Stimulated activated CD4-positive, alpha-beta T cell treated with anti-CD3 and anti-CD28 coated beads, TNF-alpha, amount 100 ng/mL, for 24 hours (primary cell): ENCODE measurements at regions not wholly inside any gene's neighbourhood (a gene's known extent, or its start where the extent isn't known, plus 50 kb on each side); places are given as distances from the start of the nearest gene placed in this dataset.
"Not testable (repeated sequence)": the region's sequence is repeated elsewhere in the genome, so short reads cannot be mapped to it uniquely, and the experiment has no call there.

ENCODE experiments used
- DNase-seq, 3 experiments: peaks; one replicate each; pipeline ENCODE4 v3.0.0-alpha.2; 2020; ENCODE audit warnings: low read depth in 3 of 3

GRCh38 chr4:1589098-1589497 lies 95.0 kb downstream of the FAM53A start:
- DNase-seq, result no peak

- DNase-seq, result no peak
Observed at GRCh38 chr4:1588306-1588705, 95.8 kb downstream of the FAM53A start.

DNA sequence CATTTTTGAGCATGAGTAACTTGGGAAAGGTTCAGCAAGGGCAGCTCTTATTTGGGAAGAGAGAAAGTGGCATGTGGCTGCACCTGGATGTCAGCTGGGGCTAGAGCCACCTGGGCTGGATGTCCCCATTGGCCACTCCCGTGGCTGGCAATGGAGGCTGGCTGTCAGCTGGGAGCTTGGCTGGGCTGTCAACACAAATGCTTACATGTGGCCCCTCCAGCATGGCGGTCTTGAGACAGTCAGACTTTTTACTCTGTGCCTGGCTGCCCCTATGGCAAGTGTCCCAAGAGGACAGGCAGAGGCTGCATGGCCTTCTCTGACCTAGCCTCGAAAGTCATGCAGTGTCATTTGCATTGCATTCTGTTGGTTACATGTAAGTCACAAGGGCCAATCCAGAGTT lies 99.6 kb downstream of the FAM53A start:
- DNase-seq, result no peak

DNA sequence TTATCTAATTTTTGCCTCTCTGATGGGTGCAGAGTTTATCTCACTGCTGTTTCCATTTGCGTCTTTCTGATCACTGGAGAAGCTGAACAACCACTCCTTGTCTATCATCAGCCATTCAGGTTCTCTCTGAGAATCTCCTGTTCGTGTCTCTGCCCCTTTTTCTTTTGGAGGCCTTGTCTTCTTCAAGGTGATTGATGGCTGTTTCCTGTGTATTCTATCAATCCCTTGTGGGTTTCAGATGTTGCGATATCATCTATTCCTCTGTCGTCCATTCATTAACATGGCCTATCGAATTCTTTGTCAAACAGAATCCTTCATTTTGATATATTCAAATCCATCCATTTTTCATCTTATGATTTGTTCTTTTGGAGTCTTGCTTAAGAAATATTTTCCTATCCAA lies 100.3 kb downstream of the FAM53A start:
- DNase-seq, result no peak

DNA sequence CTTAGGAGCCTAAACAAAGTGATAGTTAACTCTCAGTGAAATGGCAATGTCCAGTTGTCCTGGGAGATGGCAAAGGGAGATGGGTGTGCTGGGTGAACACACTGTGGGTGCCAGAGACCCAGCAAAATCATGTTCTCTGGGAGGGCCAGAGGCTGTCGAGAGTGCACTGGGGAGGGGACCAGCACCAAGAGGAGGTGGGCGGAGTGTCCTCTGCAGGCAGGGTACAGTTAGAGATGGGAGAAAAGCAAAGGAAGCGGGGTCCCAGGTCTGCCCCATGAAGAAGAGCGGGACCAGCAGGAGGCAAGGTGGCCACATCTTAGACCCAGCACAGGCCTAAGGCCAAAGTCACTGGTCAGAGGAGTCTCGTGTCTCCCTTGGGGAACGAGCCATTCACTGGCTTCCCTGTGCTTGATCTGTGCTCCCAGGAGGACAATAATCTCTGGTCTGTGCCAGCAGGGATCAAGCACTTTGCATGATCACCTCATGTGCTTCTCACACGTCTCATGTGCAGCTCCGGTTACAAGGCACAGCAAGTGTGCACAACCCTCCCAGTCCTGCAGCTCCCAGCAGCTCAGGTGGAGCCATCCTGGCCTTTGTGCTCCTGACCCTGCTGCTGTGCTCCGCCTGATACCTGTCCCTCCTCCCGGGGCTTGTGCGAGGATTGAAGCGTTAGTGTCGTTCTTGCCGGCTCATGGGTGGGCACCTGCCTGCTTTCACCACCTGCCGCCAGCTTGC lies 100.9 kb downstream of the FAM53A start:
- no peak for DNase-seq

- no peak for DNase-seq
Observed at GRCh38 chr4:1582227-1582626, 101.9 kb downstream of the FAM53A start.

DNA sequence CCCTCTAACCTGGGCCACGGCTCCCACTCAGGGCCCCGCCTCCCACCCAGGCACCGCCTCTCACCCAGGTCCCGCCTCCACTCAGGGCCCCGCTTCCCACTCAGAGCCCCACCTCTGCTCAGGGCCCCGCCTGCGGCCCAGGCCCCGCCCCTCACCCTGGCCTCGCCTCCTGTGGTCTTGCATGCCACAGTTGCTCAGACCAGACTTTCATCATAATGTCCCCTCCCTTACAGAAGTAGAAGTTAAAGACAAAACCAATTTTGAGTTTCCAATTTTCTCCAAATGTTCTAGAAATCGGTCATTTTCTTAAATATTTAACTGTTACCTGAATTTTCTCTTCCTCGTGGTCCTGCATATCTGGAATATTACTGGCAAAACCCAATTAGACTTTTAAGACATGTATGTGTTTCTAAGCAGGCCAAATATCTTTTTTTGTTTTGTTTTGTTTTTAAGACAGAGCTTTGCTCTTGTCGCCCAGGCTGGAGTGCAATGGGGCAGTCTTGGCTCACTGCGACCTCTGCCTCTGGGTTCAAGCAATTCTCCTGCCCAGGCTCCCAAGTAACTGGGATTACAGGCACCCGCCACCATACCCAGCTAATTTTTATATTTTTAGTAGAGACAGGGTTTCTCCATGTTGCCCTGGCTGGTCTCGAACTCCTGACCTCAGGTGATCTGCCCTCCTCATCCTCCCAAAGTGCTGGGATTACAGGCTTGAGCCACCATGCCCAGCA lies 102.8 kb downstream of the FAM53A start:
- peak; percentile 56 to 84 (median 61) for DNase-seq

DNA sequence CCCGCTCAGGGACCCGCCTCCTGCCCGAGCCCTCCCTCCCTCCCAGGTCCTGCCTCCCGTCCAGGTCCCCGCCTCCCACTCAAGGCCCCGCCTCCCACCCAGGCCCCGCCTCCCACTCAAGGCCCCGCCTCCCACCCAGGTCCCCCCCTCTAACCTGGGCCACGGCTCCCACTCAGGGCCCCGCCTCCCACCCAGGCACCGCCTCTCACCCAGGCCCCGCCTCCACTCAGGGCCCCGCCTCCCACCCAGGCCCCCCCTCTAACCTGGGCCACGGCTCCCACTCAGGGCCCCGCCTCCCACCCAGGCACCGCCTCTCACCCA lies 103.5 kb downstream of the FAM53A start:
- not testable (repeated sequence) for DNase-seq

DNA sequence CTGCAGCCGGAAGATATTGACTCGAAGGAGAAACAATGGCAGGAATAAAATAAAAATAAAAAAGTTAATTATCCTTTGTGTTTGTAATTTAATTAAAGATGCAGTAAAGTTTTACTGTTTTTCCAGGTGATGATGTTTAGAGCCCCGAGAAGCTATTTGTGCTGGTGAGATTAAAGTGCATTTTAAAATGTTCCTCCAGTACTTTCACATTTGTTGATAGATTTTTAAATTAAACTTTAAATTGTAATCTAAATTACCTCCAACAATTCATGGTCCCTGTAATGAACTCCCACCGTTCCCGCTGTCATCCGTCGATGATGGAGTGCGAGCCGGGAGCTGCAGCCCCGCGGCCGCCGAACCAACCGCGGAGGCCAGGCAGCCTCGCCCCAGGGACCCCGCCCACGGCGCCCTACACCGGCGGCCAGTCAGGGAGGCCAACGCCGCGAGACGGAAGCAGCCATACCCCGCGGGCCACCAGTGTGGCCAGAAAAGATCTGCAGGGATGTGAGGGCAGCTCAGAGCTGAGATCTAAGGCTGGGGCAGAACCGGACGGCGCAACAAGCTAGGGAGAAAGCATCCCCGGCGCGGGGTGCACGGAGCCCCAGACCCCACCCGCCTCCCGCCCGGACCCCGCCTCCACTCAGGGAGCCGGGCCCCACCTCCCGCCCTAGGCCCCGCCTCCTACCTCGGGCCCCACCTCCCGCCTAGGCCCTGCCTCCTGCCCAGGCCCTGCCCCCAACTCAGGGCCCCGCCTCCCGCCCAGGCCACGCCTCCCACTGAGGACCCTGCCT lies 104.0 kb downstream of the FAM53A start:
- DNase-seq, result peak; percentile 75 to 85 (median 75)

- DNase-seq, result peak; percentile 38 to 71 (median 49)
Observed at GRCh38 chr4:1579001-1579900, 104.9 kb downstream of the FAM53A start.

DNA sequence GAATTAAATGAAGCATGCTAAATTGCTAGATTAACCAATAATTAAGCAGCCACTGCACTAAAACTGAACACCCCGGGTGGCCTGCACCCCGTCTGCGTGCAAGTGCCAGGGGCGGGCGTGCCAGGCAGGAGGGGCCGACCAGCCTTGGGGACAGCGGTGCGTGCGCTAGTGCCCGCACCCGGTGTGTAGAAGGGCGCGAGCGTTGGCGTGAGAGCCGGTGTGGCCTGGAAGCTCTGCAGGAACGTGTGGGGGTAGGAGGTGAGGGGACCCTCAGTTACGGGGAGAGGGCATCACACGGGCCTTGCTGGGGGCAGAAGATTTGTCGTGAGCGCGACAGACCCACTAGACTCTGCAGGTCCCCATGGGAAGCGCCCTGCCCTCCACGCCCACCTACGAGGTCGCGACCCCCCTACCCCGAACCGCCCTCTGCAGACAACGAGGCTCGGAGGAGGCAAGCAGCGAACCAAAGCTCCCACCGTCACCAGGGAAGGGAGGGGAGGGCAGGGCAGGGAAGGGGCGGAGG lies 105.8 kb downstream of the FAM53A start:
- DNase-seq, result no peak

GRCh38 chr4:1577822-1578217 lies 106.3 kb downstream of the FAM53A start:
- DNase-seq, result no peak

GRCh38 chr4:1576961-1577821 lies 106.9 kb downstream of the FAM53A start:
- DNase-seq, result no peak

DNA sequence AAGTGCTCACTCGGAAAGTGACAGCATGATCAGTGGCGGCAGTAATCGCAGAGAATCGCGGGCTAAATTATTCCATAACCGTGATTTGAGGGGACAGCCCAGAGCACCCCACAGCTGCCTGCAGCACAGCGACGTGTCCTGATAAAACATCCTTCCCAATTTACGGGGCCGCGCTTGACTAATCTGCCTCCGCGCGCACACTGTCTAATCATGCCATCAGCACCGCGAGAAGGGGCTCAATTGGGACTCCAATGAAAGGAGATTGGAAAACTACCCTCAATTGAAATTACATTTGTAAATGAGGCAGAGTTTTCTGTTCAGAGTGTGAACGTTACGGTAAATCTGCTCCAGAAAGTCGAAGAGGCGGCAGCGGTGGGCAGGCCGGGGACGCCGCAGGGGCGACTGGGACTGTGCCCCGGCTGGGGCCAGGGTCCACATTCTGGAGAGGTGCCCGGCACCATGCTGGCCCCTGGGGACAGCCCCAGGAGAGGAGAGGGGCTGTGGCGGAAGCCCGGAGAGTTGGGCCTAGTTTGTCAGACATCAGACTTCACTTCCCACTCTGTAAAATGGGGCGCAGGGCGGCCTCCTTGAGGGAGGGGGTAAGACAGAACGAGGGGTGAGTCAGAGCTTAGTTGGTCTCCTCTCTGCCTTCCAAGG lies 107.7 kb downstream of the FAM53A start:
- no peak for DNase-seq

DNA sequence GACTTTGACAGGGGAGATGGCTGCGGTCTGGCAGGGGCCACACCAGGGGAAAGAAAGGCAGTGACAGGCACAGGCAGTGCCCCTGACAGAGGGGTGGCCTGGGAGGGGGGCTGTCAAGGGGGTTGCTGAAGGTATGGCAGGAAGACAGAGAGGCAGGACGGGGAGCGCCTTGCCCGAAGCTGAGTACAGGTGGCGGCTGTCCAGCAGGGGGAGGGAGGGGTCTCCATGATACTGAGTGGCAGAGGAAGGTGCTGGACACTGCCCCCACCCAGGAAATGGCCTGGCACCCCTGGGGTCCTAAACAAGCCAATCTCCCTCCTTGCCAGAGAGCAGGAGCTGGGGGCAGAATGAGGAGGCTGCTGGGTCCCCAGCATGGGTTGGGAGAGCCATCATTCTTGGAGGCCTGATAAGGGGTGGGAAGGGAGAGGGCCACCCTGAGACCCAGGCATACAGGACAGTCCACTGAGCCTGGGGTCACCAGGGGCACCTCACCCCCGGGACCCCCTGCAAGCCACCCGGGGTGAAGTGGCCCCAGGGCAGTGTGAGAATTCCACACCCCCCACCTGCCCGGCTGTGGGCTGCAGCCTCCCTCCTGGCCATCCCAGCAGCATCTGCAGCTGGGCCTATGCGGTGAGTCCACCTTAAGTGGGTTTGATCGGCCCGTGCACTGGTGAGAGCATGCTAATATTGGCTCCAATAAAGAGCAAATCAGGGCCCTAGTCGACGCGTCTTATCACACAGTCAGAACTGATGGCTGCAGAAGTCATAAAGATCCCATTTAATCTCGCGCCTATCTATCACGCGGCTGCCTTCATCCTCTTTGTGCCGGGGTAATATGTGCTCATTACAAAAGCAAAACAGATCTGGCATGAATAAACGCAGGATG lies 108.5 kb downstream of the FAM53A start:
- DNase-seq, result no peak

DNA sequence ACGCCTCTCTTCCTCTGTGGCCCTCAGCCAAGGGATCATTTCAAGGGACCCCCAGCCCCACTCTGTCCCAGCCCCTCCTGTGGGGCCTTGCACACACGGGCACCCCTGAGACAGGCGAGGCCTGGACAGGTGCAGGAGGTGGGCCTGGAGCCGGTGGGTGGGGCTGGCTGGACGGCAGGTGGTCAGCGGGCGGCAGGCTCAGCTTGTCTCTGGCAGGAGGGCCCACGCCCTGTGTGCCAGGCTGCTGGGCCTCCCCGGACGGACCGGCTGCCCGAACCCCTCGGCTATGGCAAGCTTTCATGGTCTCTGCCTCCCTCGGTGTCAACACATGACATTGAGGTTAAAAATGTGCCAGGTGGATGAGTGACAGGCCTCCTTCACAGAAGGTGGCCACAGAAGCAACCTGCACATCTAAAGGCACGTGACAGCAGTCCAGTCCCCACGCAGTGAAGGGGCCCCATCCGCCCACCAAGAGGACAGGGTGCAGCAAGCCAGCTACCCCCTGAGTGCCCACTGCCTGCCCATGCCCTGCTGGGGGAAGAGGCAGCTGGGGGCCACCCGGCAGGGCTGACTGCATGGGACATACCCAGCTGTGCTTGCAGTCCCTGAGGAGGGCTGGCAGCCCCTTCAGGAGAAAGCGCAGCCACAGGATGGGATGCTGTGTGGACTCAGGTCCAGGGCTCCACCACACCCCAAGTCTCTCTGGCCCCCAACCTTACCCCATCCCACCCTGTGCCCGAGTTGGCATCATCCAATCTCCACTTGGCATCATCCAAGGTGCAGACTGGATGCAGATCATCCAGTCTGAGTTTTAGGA lies 109.3 kb downstream of the FAM53A start:
- DNase-seq, result no peak

GRCh38 chr4:1573830-1574459 lies 110.2 kb downstream of the FAM53A start:
- DNase-seq, result no peak
